IPS-18a (cell line): ENCODE measurements at regions not wholly inside any gene's neighbourhood (a gene's known extent, or its start where the extent isn't known, plus 50 kb on each side); places are given as distances from the start of the nearest gene placed in this dataset.

Source experiments
- H3K27ac ChIP-seq: one replicate; pipeline ENCODE4 v1.5.1; 2013; ENCODE audit warnings: low read length
- H3K27me3 ChIP-seq: one replicate; pipeline ENCODE4 v1.6.1; 2013; ENCODE audit warnings: mild to moderate bottlenecking, low read length; ENCODE audit not compliant: control insufficient read depth, insufficient read depth
- H3K36me3 ChIP-seq: one replicate; pipeline ENCODE4 v1.6.1; 2013; ENCODE audit warnings: low read depth, low read length; ENCODE audit not compliant: control insufficient read depth
- H3K4me1 ChIP-seq: one replicate; pipeline ENCODE4 v1.6.1; 2013; ENCODE audit warnings: low read depth, low read length; ENCODE audit not compliant: control insufficient read depth
- H3K4me3 ChIP-seq: one replicate; pipeline ENCODE4 v1.5.1; 2013; ENCODE audit warnings: low read length
- H3K9ac ChIP-seq: one replicate; pipeline ENCODE4 v1.6.1; 2013; ENCODE audit warnings: mild to moderate bottlenecking, low read length, moderate library complexity
- H3K9me3 ChIP-seq: one replicate; pipeline ENCODE4 v1.6.1; 2013; ENCODE audit warnings: low read depth, low read length; ENCODE audit not compliant: control insufficient read depth

DNA sequence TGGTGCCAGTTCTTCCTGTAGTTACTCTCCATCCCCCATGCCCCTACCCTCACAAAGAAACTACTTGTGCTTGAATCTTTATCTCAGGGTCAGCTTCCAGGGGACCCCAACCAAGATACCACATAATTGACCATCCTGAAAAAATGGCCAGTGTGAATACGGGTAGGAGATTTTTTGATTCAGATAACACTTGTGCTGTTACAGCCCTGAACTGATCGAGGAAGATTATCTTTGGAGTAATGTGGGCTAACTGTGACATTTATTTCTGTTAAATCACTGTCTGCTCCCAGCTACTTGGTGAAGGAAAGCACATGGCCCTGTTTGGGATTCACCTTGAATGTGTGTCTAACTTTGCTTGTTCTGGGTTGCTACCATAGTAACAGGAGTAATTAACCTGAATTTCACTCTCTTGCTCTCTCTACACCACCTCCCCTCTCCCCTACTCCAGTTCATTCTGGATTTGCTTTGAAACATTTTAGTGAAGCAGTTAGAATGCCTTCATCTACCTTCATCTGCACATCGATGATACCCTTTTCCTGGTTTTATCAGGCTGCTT lies 219.6 kb upstream of the CHD6 start:
- H3K9ac ChIP-seq = no peak overlapping the region

GRCh38 chr20:41833739-41834138 lies 215.6 kb upstream of the CHD6 start:
- no peaks in the 10 kb centered on the region for H3K36me3 ChIP-seq
- H3K4me1 ChIP-seq = no peaks in the 10 kb centered on the region
- H3K27me3 ChIP-seq = no peaks in the 10 kb centered on the region
- no peak overlapping the region for H3K27ac ChIP-seq
- H3K9ac ChIP-seq = no peak overlapping the region
- H3K9me3 ChIP-seq = no peaks in the 10 kb centered on the region
- H3K4me3 ChIP-seq = no peak overlapping the region

More for the DNA sequence above, 219.6 kb upstream of the CHD6 start:
- H3K27ac ChIP-seq = no peak overlapping the region
- H3K4me1 ChIP-seq = no peaks in the 10 kb centered on the region
- H3K27me3 ChIP-seq = no peaks in the 10 kb centered on the region
- no peak overlapping the region for H3K4me3 ChIP-seq
- no peaks in the 10 kb centered on the region for H3K36me3 ChIP-seq
- no peaks in the 10 kb centered on the region for H3K9me3 ChIP-seq

DNA sequence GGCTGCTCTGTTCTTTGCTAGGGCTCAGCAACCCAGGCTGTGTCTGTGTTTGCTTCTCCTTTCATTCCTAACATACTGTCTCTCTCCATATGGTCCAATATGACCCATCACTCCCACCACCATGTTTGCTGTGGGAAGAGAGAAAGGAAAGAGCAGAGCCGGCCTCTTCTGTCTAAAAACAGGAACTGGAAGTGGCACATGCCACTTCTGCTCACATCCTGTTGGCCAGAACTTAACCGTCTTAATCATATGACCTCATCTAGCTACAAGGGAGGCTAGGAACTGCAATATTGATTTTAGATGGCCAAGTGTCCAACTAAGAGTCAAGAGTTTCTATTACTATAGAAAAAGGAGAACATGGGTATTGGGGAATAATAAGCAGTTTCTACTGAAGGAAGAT lies 212.5 kb upstream of the CHD6 start:
- Histone ChIP-seq H3K9me3 (no peaks in the 10 kb centered on the region), H3K27ac (no peak overlapping the region), H3K9ac (no peak overlapping the region), H3K36me3 (no peaks in the 10 kb centered on the region), H3K4me3 (no peak overlapping the region), H3K27me3 (no peaks in the 10 kb centered on the region), H3K4me1 (peaks cover 3% of the 10 kb centered on the region)

- H3K9me3 ChIP-seq = no peaks in the 10 kb centered on the region
- H3K27ac ChIP-seq = no peak overlapping the region
- no peaks in the 10 kb centered on the region for H3K4me1 ChIP-seq
- no peaks in the 10 kb centered on the region for H3K27me3 ChIP-seq
- H3K4me3 ChIP-seq = no peak overlapping the region
- no peaks in the 10 kb centered on the region for H3K36me3 ChIP-seq
- H3K9ac ChIP-seq = no peak overlapping the region
Observed at GRCh38 chr20:41819436-41819835, 201.3 kb upstream of the CHD6 start.

- no peak overlapping the region for H3K4me3 ChIP-seq
- no peaks in the 10 kb centered on the region for H3K27me3 ChIP-seq
- H3K27ac ChIP-seq = no peak overlapping the region
- H3K36me3 ChIP-seq = no peaks in the 10 kb centered on the region
- H3K9ac ChIP-seq = no peak overlapping the region
- no peaks in the 10 kb centered on the region for H3K9me3 ChIP-seq
- no peaks in the 10 kb centered on the region for H3K4me1 ChIP-seq
Observed at GRCh38 chr20:41818991-41819390, 200.8 kb upstream of the CHD6 start.

DNA sequence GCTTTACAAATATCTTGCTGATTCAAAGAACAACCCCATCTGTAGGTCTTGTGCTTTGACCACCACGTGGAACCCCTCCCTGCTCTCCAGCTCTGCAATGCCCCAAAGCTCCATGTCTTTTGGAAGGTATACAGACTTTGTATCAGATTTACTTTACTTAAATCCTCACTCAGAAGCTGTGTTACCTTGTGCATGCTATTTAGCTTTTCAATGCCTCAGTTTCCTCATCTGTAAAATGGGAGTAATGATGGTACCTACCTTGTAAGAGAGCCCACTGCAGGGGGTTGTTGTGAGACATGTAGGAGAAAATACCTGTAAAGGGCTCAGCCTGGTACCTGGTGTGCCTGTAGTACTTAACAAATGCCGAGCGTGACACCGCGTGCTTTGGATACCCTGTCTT lies 200.2 kb upstream of the CHD6 start:
- H3K9ac ChIP-seq = no peak overlapping the region
- H3K27ac ChIP-seq = no peak overlapping the region
- H3K27me3 ChIP-seq = no peaks in the 10 kb centered on the region
- no peaks in the 10 kb centered on the region for H3K36me3 ChIP-seq
- H3K4me3 ChIP-seq = no peak overlapping the region
- H3K9me3 ChIP-seq = no peaks in the 10 kb centered on the region
- no peaks in the 10 kb centered on the region for H3K4me1 ChIP-seq

GRCh38 chr20:41811456-41811855 lies 193.3 kb upstream of the CHD6 start:
- H3K4me1 ChIP-seq = no peaks in the 10 kb centered on the region
- H3K9ac ChIP-seq = no peak overlapping the region
- no peak overlapping the region for H3K4me3 ChIP-seq
- no peaks in the 10 kb centered on the region for H3K27me3 ChIP-seq
- H3K27ac ChIP-seq = no peak overlapping the region
- no peaks in the 10 kb centered on the region for H3K36me3 ChIP-seq
- no peaks in the 10 kb centered on the region for H3K9me3 ChIP-seq

DNA sequence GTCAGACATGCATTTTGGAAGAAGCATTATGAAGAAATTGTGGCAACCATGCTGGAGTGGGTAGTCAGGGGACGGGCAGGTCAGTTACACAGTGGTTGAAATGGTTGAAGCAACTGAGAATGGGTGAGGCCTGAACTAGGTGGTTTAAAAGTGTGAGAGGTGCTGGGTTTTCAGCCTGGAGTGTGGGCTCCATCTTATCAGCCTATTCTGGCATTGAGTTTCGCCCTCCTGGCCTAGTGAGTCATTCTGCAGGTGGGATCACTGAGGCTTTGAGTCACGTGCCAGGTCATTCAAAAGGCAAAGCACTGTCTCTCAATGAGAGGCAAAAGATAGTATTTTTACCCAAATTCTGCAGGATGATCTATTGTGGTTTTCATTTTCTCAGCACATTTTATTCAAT lies 181.9 kb upstream of the CHD6 start:
- Histone ChIP-seq H3K9me3 (no peaks in the 10 kb centered on the region), H3K36me3 (no peaks in the 10 kb centered on the region), H3K9ac (no peak overlapping the region), H3K27me3 (no peaks in the 10 kb centered on the region), H3K27ac (no peak overlapping the region), H3K4me1 (peaks cover 10% of the 10 kb centered on the region), H3K4me3 (no peak overlapping the region)

DNA sequence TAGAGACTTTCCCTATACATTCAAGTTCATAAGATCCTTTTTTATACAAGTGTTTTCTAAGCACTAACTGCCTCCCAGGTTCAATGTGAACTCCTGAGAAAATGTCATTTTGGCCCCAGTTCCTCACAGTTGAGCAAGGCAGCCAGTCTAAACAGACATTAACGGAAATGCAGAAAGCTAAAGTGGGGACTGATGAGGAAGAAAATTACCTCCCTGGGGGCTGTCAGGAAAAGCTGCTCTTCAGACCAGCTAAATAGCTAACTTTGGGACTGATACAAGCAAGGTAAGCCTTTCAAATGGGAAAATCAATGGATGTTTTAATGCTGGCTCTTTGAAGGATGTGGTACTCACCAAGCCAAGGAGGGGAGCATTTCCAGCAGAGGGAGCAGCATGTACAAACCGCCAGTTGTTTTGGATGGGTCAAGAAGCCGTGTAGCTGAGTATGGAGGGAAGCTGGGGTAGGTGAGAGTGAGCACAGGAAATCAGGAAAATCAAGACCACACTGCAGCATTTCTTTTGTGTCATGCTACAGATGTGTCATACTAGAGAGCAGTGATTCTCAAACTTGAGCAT lies 180.8 kb upstream of the CHD6 start:
- Histone ChIP-seq H3K9ac (no peak overlapping the region), H3K4me3 (no peak overlapping the region), H3K4me1 (peaks cover 10% of the 10 kb centered on the region), H3K9me3 (no peaks in the 10 kb centered on the region), H3K27me3 (no peaks in the 10 kb centered on the region), H3K36me3 (no peaks in the 10 kb centered on the region), H3K27ac (no peak overlapping the region)

DNA sequence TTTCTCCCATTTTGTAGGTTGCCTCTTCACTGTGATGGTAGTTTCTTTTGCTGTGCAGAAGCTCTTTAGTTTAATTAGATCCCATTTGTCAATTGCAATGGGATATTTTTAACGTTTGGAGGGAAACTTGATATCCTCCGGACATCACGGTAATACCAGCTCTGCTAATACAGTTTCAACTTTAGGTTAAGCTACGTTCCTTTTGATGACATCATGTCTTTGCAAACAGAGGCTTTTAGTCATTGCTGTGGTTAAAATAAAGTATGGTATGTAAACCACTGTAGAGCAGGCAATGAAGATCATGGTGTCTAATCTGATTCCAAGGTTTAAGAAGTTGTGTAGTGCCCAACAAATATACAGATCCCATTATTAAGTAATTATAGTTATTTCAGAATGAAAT lies 168.0 kb upstream of the CHD6 start:
- Histone ChIP-seq H3K9ac (no peak overlapping the region), H3K4me1 (no peaks in the 10 kb centered on the region), H3K27ac (no peak overlapping the region), H3K27me3 (no peaks in the 10 kb centered on the region), H3K4me3 (no peak overlapping the region), H3K9me3 (no peaks in the 10 kb centered on the region), H3K36me3 (no peaks in the 10 kb centered on the region)

GRCh38 chr20:41784209-41784958 lies 166.2 kb upstream of the CHD6 start:
- H3K27me3 ChIP-seq = no peaks in the 10 kb centered on the region
- no peaks in the 10 kb centered on the region for H3K4me1 ChIP-seq
- no peak overlapping the region for H3K9ac ChIP-seq
- no peak overlapping the region for H3K4me3 ChIP-seq
- no peaks in the 10 kb centered on the region for H3K36me3 ChIP-seq
- H3K9me3 ChIP-seq = no peaks in the 10 kb centered on the region
- H3K27ac ChIP-seq = no peak overlapping the region
